HepG2 (cell line): ENCODE measurements at regions not wholly inside any gene's neighbourhood (a gene's known extent, or its start where the extent isn't known, plus 50 kb on each side); places are given as distances from the start of the nearest gene placed in this dataset.

Experiments used
- ATAC-seq: fragments of 200-7000 bp; cut with Tn5 transposase; 3 replicates; pipeline ENCODE4 v1.9.1; 2020; ENCODE audit warnings: mild to moderate bottlenecking, moderate library complexity
- BruUV-seq: library from RNA; stranded (reverse); fragments of 400-500 nt; replicated peaks from 2 replicates; lab custom pipeline; 2021; lab: Mats Ljungman, UMichigan
- CTCF ChIA-PET: fragments of 300-600 bp; formaldehyde crosslinking; extraction: SDS; loops from one replicate; lab custom pipeline; 2021; ENCODE audit warnings: low total read pairs, inconsistent platforms, low intra/inter-chr PET ratio; lab: Yijun Ruan, JAX
- POLR2A ChIA-PET: fragments of 350-600 bp; sonication (Branson Sonifier 250); formaldehyde crosslinking; loops from one replicate; lab custom pipeline; 2020; ENCODE audit warnings: antibody characterized with exemption, inconsistent platforms; lab: Yijun Ruan, JAX
- DNase-seq: peaks from one replicate; pipeline ENCODE4 v3.0.0-alpha.2; 2015; ENCODE audit warnings: low spot score
- FAIRE-seq: peaks from 3 replicates; lab custom pipeline; 2011; peaks lifted over from hg19 to GRCh38; lab: Jason Lieb, UNC
- H2AFZ ChIP-seq: one replicate; pipeline ENCODE4 v1.6.1; 2011; ENCODE audit warnings: low read length, inconsistent platforms
- H3K27ac ChIP-seq: fragments of 300-600 bp; 3 replicates; pipeline ENCODE4 v1.8.0; 2011; ENCODE audit warnings: mixed run types, mild to moderate bottlenecking, mixed read lengths, low read length, inconsistent platforms; ENCODE audit not compliant: insufficient read depth; ENCODE audit errors: extremely low read length
- H3K27me3 ChIP-seq, 2 experiments: fragments of 200-600 bp in 1 of 2; 2 replicates in 1 of 2; 3 replicates in 1 of 2; pipeline versions ENCODE4 v1.6.0 to v1.8.0; 2011; ENCODE audit warnings: low read length in 2 of 2, mild to moderate bottlenecking in 2 of 2, moderate library complexity in 2 of 2, inconsistent platforms in 1 of 2; ENCODE audit not compliant: insufficient read depth in 2 of 2, control insufficient read depth in 1 of 2
- H3K36me3 ChIP-seq, 2 experiments: fragments of 200-600 bp in 1 of 2; replicated peaks in 1 of 2; 2 replicates in 1 of 2; 3 replicates in 1 of 2; pipeline versions ENCODE4 v1.5.1 to v1.8.0; 2011; ENCODE audit warnings: low read length in 2 of 2, inconsistent platforms in 1 of 2; ENCODE audit not compliant: insufficient read depth in 2 of 2, control insufficient read depth in 1 of 2
- H3K4me1 ChIP-seq: 2 replicates; pipeline ENCODE4 v1.5.1; 2012; ENCODE audit warnings: low read length, inconsistent platforms; ENCODE audit not compliant: insufficient read depth
- H3K4me2 ChIP-seq: 2 replicates; pipeline ENCODE4 v1.6.0; 2011; ENCODE audit warnings: low read depth, low read length, inconsistent platforms
- H3K4me3 ChIP-seq, 3 experiments: fragments of 200-600 bp in 1 of 3; sonication (generic), shearing (Covaris generic) in 1 of 3; replicated peaks in 1 of 3; 2 replicates each; pipeline ENCODE4 v1.5.1; 2011 to 2016; ENCODE audit warnings: low read length in 3 of 3, inconsistent platforms in 2 of 3, low read depth in 2 of 3, mild to moderate bottlenecking in 2 of 3, control low read depth in 1 of 3, mixed read lengths in 1 of 3; ENCODE audit not compliant: insufficient read depth in 1 of 3
- H3K79me2 ChIP-seq: one replicate; pipeline ENCODE4 v1.6.1; 2011; ENCODE audit warnings: low read length, inconsistent platforms; ENCODE audit not compliant: insufficient read depth
- H3K9ac ChIP-seq: 2 replicates; pipeline ENCODE4 v1.6.0; 2011; ENCODE audit warnings: mild to moderate bottlenecking, low read depth, low read length, inconsistent platforms; ENCODE audit not compliant: insufficient read depth
- H3K9me3 ChIP-seq: 2 replicates; pipeline ENCODE4 v1.5.1; 2012; ENCODE audit warnings: mild to moderate bottlenecking, low read length
- H4K20me1 ChIP-seq: 2 replicates; pipeline ENCODE4 v1.6.0; 2011; ENCODE audit warnings: inconsistent platforms, mild to moderate bottlenecking, low read length, moderate library complexity; ENCODE audit not compliant: insufficient read depth
- HIVEP1 ChIP-seq: sonication (generic); formaldehyde crosslinking; IDR thresholded peaks from 2 replicates; pipeline ENCODE4 v1.4.0; 2020; ENCODE audit warnings: mild to moderate bottlenecking, missing genetic modification reagents
- MEIS1 ChIP-seq: sonication (generic); formaldehyde crosslinking; IDR thresholded peaks from 2 replicates; pipeline ENCODE4 v1.9.0; 2021; ENCODE audit warnings: mild to moderate bottlenecking, missing genetic modification reagents, moderate library complexity, borderline replicate concordance
- POGZ ChIP-seq: sonication (generic); formaldehyde crosslinking; IDR thresholded peaks from 2 replicates; pipeline ENCODE4 v1.4.0; 2020; ENCODE audit warnings: mild to moderate bottlenecking, missing genetic modification reagents
- THAP11 ChIP-seq: IDR thresholded peaks from 2 replicates; pipeline ENCODE4 v1.6.1; 2016; ENCODE audit warnings: missing biosample characterization, missing genetic modification reagents
- ZNF354B ChIP-seq: sonication (generic); formaldehyde crosslinking; IDR thresholded peaks from 2 replicates; pipeline ENCODE4 v1.8.0; 2022; ENCODE audit warnings: mild to moderate bottlenecking, missing genetic modification reagents
- ZNF441 ChIP-seq: sonication (generic); formaldehyde crosslinking; IDR thresholded peaks from 2 replicates; pipeline ENCODE4 v1.7.0; 2021; ENCODE audit warnings: missing genetic modification reagents, borderline replicate concordance
- ZNF775 ChIP-seq: sonication (generic); formaldehyde crosslinking; IDR thresholded peaks from 2 replicates; pipeline ENCODE4 v1.4.0; 2020; ENCODE audit warnings: missing genetic modification reagents, mild to moderate bottlenecking, moderate library complexity, borderline replicate concordance
- WGBS: methylation state at CpG from one replicate; pipeline ENCODE4 v1.1.6; 2017; ENCODE audit warnings: low lambda C conversion rate; 5-methylcytosine and 5-hydroxymethylcytosine counted together
- in situ Hi-C: cut with HindIII; loops from 2 replicates; pipeline ENCODE4 v1.10.0; 2017; ENCODE audit warnings: low pct_unique_long_range_greater_than_20kb; ENCODE audit not compliant: extremely low pct_ligation_motif_present
- intact Hi-C: fragments of 100-400 bp; cut with micrococcal nuclease; formaldehyde crosslinking; loops from one replicate; pipeline ENCODE4 v1.10.0; 2022; ENCODE audit not compliant: unreplicated experiment
- TF ChIP-seq, protein P1 (sequence below): sonication (generic); formaldehyde crosslinking; IDR thresholded peaks from 2 replicates; pipeline ENCODE4 v1.4.0; 2020; ENCODE audit warnings: missing genetic modification reagents, mild to moderate bottlenecking, borderline replicate concordance

- TF ChIP-seq, protein P1, sequence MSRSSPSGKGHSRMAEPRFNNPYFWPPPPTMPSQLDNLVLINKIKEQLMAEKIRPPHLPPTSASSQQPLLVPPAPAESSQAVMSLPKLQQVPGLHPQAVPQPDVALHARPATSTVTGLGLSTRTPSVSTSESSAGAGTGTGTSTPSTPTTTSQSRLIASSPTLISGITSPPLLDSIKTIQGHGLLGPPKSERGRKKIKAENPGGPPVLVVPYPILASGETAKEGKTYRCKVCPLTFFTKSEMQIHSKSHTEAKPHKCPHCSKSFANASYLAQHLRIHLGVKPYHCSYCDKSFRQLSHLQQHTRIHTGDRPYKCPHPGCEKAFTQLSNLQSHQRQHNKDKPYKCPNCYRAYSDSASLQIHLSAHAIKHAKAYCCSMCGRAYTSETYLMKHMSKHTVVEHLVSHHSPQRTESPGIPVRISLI (CRISPR knock-in tag) = no peak
Observed at GRCh38 chr7:41047211-41047610, 655.7 kb downstream of the INHBA start (continued).

DNA sequence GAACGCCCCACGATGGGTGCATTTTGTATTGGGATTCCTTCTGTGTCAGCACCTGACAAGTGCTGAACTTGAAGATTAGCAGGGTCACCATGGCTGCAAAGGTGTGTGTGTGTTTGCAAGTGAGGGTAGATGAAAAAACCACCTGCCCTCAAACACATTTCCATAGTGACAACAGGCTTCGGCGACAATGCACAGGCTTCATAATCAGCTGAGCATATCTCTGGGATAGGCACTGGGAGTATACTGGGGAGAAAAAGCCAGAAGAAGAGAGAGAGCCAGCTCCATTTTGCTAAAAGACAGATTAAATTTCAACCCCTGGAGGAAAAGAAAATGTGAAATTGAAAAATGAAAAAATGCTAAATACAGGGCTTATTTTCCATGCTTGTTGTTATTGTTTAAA is 656.1 kb downstream of the INHBA start:
- H3K9me3 ChIP-seq = no peaks in the 10 kb centered on the region
- ATAC-seq (no peak), DNase-seq (no peak), FAIRE-seq (no peak)
- H3K27me3 ChIP-seq = no peaks in the 10 kb centered on the region
- no peaks in the 10 kb centered on the region for H3K79me2 ChIP-seq
- WGBS = 47% methylated on average over 4 of the region's 4 CpGs
- no peak overlapping the region for H2AFZ ChIP-seq
- ChIA-PET POLR2A (no interaction called here), CTCF (no interaction called here)
- no peaks in the 10 kb centered on the region for H3K36me3 ChIP-seq
- H3K27ac ChIP-seq = no peak overlapping the region
- no peak overlapping the region for H3K4me2 ChIP-seq
- no peak overlapping the region for H3K9ac ChIP-seq
- no peak overlapping the region for H3K4me3 ChIP-seq
- H4K20me1 ChIP-seq = no peaks in the 10 kb centered on the region
- TF ChIP-seq ZNF354B (CRISPR knock-in tag) (no peak), HIVEP1 (CRISPR knock-in tag) (no peak), MEIS1 (no peak), ZNF775 (CRISPR knock-in tag) (no peak), THAP11 (no peak), POGZ (CRISPR knock-in tag) (no peak), ZNF441 (no peak)
- in situ Hi-C loops = no loop called here
- H3K4me1 ChIP-seq = no peaks in the 10 kb centered on the region
- BruUV-seq = no TSS peak
- intact Hi-C loops = no loop called here
